Amniotic epithelial cell (primary cell): ENCODE measurements at regions not wholly inside any gene's neighbourhood (a gene's known extent, or its start where the extent isn't known, plus 50 kb on each side); places are given as distances from the start of the nearest gene placed in this dataset.
"Not testable (repeated sequence)": the region's sequence is repeated elsewhere in the genome, so short reads cannot be mapped to it uniquely, and the experiment has no call there.

ENCODE experiments used
- DNase-seq: peaks from one replicate; pipeline ENCODE4 v3.0.0-alpha.2; 2010; ENCODE audit warnings: low read depth

DNA sequence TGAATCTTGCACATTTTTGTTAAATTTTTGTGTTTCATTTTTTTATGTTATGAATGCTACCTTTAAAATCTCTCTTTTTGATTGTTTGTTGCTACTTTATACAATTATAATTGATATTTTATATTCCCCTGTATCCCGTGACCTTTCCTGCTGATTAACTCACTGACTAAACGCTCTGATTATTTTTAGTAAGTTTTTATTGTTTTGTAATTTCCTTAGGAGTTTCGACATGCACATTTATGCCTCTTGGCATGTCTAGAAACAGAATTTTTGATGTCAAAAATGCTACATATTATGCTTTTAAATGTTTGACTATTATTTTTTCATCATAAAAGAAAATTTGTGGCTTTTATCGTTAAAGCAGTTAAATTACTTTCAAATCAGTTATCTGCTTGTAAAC is 1131.6 kb upstream of the TMEFF2 start:
- no peak for DNase-seq

DNA sequence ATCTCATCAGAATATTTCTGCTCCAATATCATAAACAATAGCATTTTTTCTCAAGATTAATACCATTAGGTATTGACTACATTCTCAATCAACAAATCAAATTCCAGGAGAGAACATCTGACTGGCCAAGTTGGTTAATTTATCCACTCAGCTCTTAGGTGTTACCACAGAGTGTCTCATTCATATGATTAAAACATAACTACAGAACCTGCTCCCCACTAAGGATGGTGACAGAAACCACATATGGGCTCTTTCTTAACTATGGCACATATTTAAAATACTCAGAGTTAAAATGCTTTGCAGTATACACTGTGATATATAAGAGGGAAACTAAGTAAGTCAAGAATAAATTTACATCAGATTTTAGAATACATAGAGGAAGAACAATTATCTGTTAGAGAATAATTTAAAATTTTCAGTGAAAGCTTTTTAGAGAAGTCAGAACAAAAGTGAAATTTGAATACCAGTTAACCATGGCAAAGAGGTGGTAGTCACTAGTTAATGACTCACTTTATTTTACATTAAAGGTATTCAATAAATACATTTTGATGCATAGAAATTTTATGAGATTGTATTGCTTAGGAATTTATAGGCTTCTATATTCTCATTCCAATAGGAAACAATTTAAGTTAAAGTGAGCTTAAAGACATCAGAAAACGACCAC is 1120.8 kb upstream of the TMEFF2 start:
- DNase-seq, result no peak

DNA sequence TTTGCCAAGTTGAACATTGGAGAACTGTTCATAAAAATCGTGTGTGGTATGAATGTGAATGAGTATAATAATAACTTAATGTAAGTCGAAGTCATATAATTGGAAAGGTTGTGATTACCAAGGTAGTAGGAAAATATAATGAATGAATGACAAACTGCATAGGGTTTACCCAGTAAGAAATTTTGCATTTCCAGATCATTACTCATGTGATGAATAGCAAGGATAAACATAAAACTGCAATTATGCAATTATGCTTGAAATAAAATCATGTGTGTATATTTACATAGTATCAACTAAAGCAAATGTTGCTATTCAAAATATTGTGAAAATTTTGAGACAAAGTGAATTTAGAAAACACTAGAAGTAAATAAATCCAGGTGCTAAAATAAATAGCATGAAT is 1108.7 kb upstream of the TMEFF2 start:
- DNase-seq, result no peak

DNA sequence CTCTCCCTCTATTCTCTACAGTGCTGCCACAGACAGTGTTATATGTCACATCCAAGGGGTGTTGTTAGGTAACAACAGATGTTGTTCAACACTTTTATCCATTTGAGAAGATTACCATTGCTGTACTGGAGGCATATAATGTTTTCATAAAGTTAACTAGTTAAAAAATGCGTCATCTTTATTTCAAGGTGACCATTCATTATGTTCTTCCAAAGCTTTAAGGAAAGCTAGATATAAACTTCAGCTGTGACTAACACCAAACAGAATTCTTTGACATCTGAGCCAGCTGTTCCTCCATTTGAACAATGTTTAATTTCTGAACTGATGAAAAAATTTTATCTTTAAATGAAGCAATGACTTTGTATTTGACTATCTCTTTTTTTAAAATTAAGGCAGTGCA is 1099.6 kb upstream of the TMEFF2 start:
- DNase-seq, result no peak

DNA sequence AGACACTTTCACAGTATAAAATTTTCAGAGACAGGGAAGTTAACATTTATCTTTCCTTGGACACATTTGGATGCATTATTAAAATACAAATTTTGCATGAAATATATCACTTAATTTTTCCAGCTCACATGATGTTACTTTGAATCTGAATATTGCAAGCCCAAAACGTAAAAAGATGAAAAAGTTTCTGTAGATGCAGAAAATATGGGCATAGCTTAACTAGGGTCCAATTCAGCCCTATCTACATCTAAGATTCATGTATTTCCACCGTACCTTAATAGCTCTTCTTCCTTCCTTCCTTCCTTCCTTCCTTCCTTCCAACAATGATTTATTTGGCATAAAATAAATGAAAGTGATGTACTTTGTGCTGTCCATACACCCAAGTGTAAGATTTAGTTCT is 1084.6 kb upstream of the TMEFF2 start:
- DNase-seq, result no peak

DNA sequence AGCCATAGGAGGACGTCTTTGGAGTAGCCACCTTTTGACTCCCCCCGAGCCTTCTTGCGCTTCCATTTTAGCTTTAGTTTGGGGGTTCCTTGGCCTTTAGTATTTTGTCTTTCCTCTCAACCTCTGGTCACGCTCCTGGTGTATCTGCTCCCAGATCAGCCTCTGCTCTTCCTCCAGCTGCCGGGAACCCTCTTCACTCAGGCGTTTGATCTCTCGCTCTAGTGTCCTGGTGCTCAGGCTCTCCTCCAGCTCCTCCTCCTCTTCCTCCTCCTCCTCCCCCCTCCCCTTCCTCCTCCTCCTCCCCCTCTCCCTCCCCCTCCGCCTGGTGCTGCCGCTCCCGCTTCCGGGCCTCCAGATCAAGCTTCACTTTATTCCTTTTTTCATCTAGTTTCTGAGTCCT is 1082.3 kb upstream of the TMEFF2 start:
- DNase-seq, result no peak

DNA sequence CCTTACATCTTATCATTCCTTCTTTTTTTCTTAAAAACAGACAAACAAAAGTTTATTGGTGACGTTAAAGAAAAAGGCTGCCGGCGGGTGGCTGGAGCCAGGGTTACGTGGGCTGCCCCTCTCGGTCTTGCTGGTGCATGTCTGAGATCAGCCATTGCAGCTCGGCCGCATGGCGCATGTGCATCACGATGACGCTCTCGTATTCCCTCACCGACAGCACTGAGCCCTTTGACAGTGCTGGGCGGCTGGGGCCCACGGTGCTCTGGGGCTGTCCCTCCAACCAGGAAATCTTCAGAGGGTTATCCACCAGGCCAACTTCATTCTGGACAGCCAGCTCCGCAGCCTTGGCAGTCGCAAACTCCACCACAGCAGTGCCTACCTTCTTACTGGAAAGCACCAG is 1081.8 kb upstream of the TMEFF2 start:
- no peak for DNase-seq

DNA sequence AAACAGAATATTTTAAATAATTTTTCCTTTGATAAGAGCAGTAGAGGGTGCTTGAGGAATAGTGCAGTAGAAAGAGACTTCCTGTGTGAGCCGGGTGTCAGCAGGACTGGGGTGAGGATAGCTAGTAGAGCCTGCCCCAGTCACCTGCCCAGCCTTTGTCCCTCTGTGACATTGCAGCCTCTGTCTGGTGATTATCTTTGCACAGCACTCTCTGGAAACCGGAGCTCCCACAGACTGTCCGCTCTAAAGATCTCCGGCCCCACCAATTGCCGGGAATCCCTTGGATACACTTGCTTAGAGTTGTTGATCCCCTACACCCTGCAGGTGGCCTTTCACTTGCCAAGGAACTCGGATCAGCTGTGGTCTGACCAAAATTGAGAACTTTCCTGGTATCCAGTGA is 1081.3 kb upstream of the TMEFF2 start:
- DNase-seq, result no peak

DNA sequence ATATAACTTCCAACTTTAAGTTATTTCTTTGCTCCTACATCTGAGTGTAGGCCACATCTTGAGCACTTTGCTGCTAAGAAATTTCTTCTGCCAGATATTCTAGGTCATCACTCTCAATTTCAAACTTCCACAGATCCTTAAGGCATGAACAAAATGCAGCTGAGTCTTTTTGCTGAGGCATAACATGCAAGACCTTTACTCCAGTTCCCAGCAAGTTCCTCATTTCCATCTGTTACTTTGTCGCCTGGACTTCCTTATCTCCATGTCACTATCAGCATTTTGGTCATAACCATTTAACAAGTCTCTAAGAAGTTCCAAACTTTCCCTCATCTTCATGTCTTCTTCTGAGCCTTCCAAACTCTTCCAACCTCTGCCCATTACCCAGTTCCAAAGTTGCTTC is 1077.3 kb upstream of the TMEFF2 start:
- DNase-seq, result no peak

DNA sequence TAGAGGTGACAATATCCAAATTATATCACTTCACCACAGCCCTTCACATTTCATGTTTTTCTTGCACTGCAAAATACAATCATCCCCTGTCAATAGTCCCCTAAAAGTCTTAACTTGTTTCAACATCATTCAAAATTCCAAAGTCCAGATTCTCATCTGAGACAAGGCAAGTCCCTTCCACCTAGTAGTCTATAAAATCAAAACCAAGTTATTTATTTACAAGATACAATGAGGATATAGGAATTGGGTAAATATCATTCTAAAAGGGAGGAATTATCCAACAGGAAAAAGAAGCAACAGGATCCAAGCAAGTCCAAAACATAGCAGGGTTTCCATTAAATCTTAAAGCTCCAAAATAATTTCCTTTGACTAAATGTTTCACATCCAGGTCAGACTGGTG is 1076.1 kb upstream of the TMEFF2 start:
- no peak for DNase-seq

DNA sequence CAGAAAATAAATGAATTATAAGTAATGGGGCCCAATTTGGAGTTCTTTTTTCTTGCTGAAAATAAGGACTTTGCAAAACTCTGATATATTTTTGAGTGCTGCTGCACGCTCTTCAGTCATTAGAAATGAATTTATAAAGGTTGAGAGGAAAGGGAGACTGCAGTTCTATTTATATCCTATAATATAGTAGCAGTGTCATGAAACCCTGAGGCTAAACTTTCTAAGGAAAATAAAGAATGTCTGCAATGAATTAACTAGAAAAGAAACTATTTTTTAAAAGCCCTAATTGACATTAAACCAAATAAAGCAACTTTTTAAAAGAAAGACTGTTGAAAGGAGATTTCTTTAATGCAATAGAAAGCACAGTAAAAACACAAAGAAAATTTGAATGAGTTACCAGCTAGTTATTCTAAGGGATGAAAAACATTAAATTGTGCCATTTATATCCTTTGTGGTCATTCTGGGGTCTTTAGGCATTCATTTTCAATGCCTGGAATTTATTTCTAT is 1072.8 kb upstream of the TMEFF2 start:
- no peak for DNase-seq

DNA sequence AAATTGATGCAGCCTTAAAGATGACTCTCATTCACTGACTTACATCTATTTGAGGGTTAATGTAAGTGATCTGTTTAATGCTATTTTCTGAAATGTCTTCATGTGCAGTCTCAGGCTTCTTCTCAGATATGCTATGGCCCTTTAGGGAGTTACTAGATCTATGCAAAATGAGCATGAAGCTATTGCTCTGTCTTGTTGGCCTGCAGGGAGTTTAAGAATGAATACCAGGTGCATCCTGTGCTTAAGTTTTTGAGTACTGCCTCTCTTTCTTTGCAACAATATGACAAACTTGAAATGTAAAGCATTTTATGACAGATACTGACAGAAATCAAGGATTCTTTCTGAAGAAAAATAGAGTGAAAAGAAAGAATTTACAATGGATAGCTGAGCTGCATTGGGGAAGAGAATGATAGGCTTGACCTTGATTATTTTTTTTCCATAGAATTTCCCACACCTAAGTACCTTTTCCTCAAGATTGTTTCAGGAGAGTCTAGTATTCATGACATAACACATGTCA is 1058.3 kb upstream of the TMEFF2 start:
- no peak for DNase-seq

DNA sequence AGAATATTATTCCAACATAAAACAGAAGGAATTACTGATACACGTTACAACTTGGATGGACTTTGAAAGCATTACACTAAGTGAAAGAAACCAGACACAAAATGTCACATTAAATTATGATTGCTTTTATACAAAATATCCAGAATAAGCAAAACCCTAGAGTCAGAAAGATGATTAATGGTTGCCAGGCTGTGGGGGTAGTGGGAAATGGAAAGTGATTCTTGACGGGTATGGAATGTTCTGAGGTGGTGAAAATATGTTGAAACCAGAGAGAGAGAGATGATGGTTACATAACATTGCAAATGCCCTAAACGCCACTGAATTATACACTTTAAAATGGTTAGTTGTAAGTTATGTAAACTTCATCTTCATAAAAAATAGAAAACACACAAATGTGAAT is 1057.2 kb upstream of the TMEFF2 start:
- DNase-seq, result no peak

DNA sequence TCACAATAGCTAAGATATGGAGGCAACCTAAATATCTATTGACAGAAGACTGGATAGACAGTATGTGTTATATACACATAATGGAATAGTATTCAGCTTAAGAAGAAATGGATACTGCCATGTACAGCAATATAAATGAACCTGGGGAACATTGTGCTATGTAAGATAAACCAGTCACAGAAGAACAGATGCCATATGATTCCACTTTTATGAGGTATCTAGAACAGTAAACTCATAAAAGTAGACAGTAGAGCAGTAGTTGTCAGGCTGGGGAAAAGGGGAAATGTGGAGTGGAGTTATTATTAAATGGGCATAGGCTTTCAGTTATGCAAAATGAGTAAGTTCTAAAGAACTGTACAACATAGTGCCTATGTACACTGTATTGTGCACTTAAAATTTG is 1055.7 kb upstream of the TMEFF2 start:
- no peak for DNase-seq

DNA sequence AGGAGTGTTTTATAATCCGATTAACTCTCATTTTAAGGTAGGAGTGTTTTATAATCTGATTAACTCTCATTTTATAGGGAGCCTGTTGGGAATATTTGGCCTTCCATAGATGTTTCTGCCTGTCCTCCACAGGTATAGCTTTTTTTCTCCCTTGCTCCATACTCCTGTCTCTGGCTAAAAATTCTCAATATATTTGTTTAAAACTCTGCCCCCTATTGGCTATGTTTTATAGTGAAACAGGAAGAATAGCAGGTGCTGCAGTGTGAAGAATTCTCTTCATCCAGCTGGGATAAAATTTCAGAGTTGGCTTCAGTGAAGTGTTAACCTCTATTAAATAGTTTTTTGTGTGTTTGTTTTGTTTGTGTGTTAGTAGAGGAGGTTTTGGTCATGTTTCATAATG is 1046.0 kb upstream of the TMEFF2 start:
- DNase-seq, result no peak

DNA sequence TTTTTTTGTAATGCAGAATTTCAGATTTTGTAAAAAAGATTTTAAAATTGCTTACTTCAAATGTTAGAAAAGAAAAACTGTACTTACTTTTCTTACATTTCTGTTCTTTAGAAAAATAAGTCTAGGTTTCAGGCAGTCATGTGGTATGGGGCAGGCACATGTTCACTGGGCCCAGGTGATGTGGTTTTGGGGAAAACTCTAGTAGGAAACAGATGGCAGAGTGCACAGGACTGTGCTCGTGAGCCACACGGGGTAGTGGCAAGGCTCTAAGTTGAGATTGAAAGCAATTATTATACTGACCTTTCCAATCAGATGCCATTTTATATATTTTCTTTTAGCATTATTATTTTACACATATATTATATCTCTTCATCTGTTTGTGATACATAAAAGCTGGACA is 1036.9 kb upstream of the TMEFF2 start:
- DNase-seq, result no peak

DNA sequence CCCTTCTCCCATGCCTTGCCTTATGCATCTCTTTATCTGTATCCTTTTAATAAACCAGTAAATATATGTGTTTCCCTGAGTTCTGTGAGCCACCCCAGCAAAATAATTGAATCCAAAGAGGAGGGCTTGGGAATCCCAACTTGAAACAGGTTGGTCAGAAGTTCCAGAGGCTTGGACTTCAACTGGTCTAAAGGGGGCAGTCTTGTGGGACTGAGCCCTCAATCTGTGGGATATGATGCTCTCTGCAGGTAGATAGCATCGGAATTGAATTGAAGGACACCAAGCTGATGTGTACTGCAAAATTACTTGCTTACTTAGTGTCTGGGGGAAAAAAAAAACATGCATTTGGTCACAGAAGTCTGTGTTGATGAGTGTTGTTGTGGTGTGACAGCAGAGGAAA is 1033.5 kb upstream of the TMEFF2 start:
- DNase-seq, result no peak

DNA sequence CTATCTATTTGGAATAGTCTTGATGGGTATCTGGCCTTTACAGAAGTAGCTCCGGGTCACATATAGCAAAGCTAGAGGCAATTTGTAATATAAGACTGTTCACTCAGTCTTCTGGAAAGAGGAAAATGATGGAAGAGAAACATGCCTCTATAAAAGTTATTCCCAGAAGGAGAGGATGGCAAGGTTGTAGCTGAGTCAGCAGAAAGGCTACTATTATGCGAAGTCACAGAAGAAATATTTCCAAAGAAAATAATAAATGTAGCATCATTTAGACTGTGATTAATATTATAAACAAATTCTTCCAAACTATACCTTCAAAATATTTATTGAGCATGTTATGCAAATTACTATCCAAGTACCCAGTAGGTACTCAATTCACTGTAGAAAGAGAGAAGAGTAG is 1027.7 kb upstream of the TMEFF2 start:
- DNase-seq, result no peak

DNA sequence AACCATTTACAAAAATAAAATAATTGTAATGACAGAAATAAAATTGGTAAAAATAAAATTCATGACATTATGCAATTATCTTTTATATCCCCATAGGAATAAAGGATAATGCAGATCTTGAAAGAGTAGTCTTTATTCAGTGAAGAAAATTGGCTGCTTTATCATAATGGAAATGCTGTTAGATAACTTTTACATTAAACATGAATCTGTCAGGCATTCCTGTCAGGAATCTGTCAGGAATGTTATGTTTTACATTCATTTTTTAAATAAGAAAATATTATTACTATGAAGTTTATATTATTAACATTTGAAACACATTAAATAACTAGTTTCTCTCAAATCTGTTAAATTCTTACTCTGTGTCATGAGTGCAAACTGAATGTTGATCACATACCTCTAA is 1024.7 kb upstream of the TMEFF2 start:
- DNase-seq, result no peak

DNA sequence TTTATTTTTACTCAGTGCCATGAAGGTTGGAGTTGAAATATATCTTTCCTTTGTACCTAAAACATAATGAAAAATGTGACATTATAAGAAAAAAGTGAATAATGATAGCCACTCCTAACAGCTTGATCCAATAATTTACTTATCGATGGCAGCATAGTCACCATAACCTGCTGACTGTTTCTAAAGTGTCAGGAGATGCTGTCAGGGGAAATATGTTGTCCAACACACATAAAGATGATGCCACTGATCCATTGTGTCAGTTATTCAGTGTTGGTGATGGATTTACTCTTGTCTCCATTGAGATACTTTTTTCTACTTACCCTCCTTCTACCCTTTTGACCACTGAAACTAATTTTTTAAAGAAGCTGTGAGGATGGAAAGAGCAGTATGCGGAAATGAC is 1006.9 kb upstream of the TMEFF2 start:
- no peak for DNase-seq

DNA sequence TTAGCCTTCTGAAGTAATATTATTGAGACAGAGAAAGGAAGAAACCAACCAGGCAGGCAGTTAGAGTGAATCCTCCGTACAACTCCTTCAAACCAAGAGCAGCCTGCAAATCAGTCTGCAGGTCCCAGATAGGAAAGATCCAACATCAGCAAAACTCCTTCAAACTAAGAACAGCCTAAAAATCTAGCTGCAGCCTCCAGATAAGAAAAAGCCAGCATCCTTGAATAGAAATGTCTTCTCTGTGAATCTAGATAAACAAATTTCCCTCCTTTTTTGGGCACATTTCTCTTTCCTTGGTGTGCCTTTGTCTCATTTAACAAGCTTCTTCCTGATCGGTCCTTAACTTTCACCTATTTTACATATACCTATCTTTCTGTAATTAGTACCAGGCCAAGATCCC is 1004.6 kb upstream of the TMEFF2 start:
- DNase-seq, result no peak

DNA sequence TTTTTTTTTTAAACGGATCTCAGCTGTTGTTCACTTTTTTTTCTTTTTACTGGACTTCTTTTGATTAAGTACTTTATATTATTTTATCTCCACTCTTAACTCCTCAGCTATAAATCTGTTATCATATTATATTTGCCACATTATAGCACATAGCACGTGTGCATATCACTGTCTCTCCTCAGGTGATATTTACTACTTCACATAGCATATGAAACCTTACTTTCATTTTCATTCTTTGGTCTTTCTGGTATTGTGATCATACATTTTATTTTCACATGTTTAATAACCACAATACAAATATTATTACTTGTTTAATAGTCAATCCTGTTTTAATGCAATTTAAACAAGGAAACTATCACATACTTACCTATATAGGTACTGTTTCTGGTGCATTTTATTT is 993.1 kb upstream of the TMEFF2 start:
- no peak for DNase-seq

DNA sequence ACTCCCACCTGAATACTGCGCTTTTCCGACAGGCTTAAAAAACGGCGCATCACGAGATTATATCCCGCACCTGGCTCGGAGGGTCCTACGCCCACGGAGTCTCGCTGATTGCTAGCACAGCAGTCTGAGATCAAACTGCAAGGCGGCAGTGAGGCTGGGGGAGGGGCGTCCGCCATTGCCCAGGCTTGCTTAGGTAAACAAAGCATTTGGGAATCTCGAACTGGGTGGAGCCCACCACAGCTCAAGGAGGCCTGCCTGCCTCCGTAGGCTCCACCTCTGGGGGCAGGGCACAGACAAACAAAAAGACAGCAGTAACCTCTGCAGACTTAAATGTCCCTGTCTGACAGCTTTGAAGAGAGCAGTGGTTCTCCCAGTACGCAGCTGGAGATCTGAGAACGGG is 976.2 kb upstream of the TMEFF2 start:
- DNase-seq, result not testable (repeated sequence)

DNA sequence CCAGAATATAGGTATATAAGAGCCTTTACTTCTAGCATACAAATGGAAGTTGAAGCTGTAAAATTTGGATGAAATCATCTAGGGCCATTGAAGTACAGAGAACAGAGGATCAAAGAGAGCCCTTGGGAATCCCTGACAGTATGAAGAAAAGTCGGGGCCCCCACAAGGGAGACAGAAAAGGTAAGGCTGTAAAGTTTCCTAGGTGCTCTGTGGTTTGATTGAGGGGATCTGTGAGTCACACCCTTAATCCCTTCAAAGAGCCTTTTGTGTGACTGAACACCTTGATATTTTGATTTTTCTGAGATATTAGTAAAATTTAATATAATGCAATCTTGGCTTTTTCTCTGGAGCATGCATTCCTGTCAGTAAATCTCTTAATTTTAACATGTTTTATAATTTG is 961.7 kb upstream of the TMEFF2 start:
- no peak for DNase-seq
